ENCODE measurements at regions not wholly inside any gene's neighbourhood (a gene's known extent, or its start where the extent isn't known, plus 50 kb on each side); places are given as distances from the start of the nearest gene placed in this dataset.

- TF ChIP-seq CTCF (IDR thresholded peaks at IDR 0.05; ENCODE audit: borderline replicate concordance, extremely low read depth, low read length, poor library complexity, severe bottlenecking) (no peak), EZH2 (IDR thresholded peaks at IDR 0.05; ENCODE audit: borderline replicate concordance, low read depth, low read length, severe bottlenecking) (no peak)
- peaks cover 13% of the 10 kb centered on the region for H3K79me2 ChIP-seq (ENCODE audit: insufficient read depth, low read length)
- no peaks in the 10 kb centered on the region for H3K36me3 ChIP-seq (ENCODE audit: insufficient read depth, low read length)
- no peak for ATAC-seq (ENCODE audit: insufficient read depth, low read depth)
- H3K27ac ChIP-seq (ENCODE audit: low read length): peak overlapping the region; percentile 97
- no peaks in the 10 kb centered on the region for H4K20me1 ChIP-seq (ENCODE audit: insufficient read depth, low read length)
- no peak overlapping the region for H2AFZ ChIP-seq (ENCODE audit: low read depth, low read length)
- peak; percentile 54 for DNase-seq
- H3K9ac ChIP-seq (ENCODE audit: low read depth, low read length): peak overlapping the region; percentile 66
- no peaks in the 10 kb centered on the region for H3K9me3 ChIP-seq (ENCODE audit: insufficient read depth, low read length, severe bottlenecking)
- H3K4me2 ChIP-seq (ENCODE audit: insufficient read depth, low read length): peak overlapping the region; percentile 39
- H3K27me3 ChIP-seq (ENCODE audit: insufficient read depth, low read length, poor library complexity): no peaks in the 10 kb centered on the region
- peak overlapping the region in 1 of 2 experiments; percentile 17; a peak in 1 of 4 replicates for H3K4me3 ChIP-seq (ENCODE audit: low read depth in 1 of 2, low read length in 2 of 2)
- H3K4me1 ChIP-seq (ENCODE audit: insufficient read depth, low read length): peaks cover 98% of the 10 kb centered on the region
Measured at GRCh38 chr2:111704246-111704645, 179.7 kb downstream of the ANAPC1 start.

GRCh38 chr2:111705239-111705638, 178.8 kb downstream of the ANAPC1 start:
- Histone ChIP-seq H3K4me2 (ENCODE audit: insufficient read depth, low read length) (peak overlapping the region; percentile 49), H4K20me1 (ENCODE audit: insufficient read depth, low read length) (no peaks in the 10 kb centered on the region), H3K36me3 (ENCODE audit: insufficient read depth, low read length) (no peaks in the 10 kb centered on the region), H3K4me1 (ENCODE audit: insufficient read depth, low read length) (peaks cover 98% of the 10 kb centered on the region), H3K4me3 (ENCODE audit: low read depth in 1 of 2, low read length in 2 of 2) (peak overlapping the region in 1 of 2 experiments; percentile 15; a peak in 1 of 4 replicates), H3K79me2 (ENCODE audit: insufficient read depth, low read length) (peaks cover 13% of the 10 kb centered on the region), H3K27ac (ENCODE audit: low read length) (peak overlapping the region; percentile 97), H2AFZ (ENCODE audit: low read depth, low read length) (no peak overlapping the region), H3K9me3 (ENCODE audit: insufficient read depth, low read length, severe bottlenecking) (no peaks in the 10 kb centered on the region), H3K27me3 (ENCODE audit: insufficient read depth, low read length, poor library complexity) (no peaks in the 10 kb centered on the region), H3K9ac (ENCODE audit: low read depth, low read length) (peak overlapping the region; percentile 66)
- DNase-seq: peak; percentile 81
- TF ChIP-seq CTCF (IDR thresholded peaks at IDR 0.05; ENCODE audit: borderline replicate concordance, extremely low read depth, low read length, poor library complexity, severe bottlenecking) (no peak), EZH2 (IDR thresholded peaks at IDR 0.05; ENCODE audit: borderline replicate concordance, low read depth, low read length, severe bottlenecking) (no peak)
- peak; percentile 35 for ATAC-seq (ENCODE audit: insufficient read depth, low read depth)

- Histone ChIP-seq H2AFZ (ENCODE audit: low read depth, low read length) (no peak overlapping the region), H3K36me3 (ENCODE audit: insufficient read depth, low read length) (no peaks in the 10 kb centered on the region), H3K27me3 (ENCODE audit: insufficient read depth, low read length, poor library complexity) (no peaks in the 10 kb centered on the region), H4K20me1 (ENCODE audit: insufficient read depth, low read length) (no peaks in the 10 kb centered on the region), H3K79me2 (ENCODE audit: insufficient read depth, low read length) (peaks cover 13% of the 10 kb centered on the region), H3K4me3 (ENCODE audit: low read depth in 1 of 2, low read length in 2 of 2) (peak overlapping the region in 1 of 2 experiments; percentile 15; a peak in 1 of 4 replicates), H3K4me1 (ENCODE audit: insufficient read depth, low read length) (peaks cover 98% of the 10 kb centered on the region), H3K27ac (ENCODE audit: low read length) (peak overlapping the region; percentile 100), H3K9ac (ENCODE audit: low read depth, low read length) (peak overlapping the region; percentile 68), H3K4me2 (ENCODE audit: insufficient read depth, low read length) (peak overlapping the region; percentile 49), H3K9me3 (ENCODE audit: insufficient read depth, low read length, severe bottlenecking) (no peaks in the 10 kb centered on the region)
- TF ChIP-seq CTCF (IDR thresholded peaks at IDR 0.05; ENCODE audit: borderline replicate concordance, extremely low read depth, low read length, poor library complexity, severe bottlenecking): peak; percentile 36
- no peak for TF ChIP-seq EZH2 (IDR thresholded peaks at IDR 0.05; ENCODE audit: borderline replicate concordance, low read depth, low read length, severe bottlenecking)
- DNase-seq: peak; percentile 96
- peak; percentile 81 for ATAC-seq (ENCODE audit: insufficient read depth, low read depth)
Measured at GRCh38 chr2:111705711-111706336, 178.2 kb downstream of the ANAPC1 start.
